ENCODE measurements at regions not wholly inside any gene's neighbourhood (a gene's known extent, or its start where the extent isn't known, plus 50 kb on each side); places are given as distances from the start of the nearest gene placed in this dataset.
"Not testable (repeated sequence)": the region's sequence is repeated elsewhere in the genome, so short reads cannot be mapped to it uniquely, and the experiment has no call there.

DNA sequence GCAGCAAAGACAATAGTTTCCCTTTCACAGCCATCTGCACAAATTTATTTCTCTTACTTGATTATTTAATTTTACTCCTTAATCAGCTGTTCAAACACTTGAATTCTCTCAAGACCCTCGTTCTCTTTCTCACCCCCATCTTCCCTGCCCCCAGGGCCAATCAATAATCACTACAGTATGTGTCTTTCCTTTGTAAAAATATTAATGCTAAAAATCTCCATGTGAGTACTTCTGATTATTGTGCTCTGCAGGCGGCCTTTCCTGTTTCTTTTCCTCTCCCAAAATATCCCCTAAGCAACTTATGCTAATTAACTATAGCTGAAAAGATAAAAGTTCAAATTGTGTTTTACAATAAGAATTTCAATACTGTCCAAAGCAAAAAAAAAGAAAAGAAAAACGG, 617.0 kb upstream of the CBLB start:
- TF ChIP-seq, protein P1, sequence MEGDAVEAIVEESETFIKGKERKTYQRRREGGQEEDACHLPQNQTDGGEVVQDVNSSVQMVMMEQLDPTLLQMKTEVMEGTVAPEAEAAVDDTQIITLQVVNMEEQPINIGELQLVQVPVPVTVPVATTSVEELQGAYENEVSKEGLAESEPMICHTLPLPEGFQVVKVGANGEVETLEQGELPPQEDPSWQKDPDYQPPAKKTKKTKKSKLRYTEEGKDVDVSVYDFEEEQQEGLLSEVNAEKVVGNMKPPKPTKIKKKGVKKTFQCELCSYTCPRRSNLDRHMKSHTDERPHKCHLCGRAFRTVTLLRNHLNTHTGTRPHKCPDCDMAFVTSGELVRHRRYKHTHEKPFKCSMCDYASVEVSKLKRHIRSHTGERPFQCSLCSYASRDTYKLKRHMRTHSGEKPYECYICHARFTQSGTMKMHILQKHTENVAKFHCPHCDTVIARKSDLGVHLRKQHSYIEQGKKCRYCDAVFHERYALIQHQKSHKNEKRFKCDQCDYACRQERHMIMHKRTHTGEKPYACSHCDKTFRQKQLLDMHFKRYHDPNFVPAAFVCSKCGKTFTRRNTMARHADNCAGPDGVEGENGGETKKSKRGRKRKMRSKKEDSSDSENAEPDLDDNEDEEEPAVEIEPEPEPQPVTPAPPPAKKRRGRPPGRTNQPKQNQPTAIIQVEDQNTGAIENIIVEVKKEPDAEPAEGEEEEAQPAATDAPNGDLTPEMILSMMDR (IDR thresholded peaks at IDR 0.05; ENCODE audit: insufficient read depth, low read length, missing control alignments), result no peak
- no peak for DNase-seq (ENCODE audit: low read depth, low spot score)
- ChIA-PET CTCF (no interaction called here), POLR2A (no interaction called here)
- no peak overlapping the region for H3K4me3 ChIP-seq (ENCODE audit: low read depth, low read length)

DNA sequence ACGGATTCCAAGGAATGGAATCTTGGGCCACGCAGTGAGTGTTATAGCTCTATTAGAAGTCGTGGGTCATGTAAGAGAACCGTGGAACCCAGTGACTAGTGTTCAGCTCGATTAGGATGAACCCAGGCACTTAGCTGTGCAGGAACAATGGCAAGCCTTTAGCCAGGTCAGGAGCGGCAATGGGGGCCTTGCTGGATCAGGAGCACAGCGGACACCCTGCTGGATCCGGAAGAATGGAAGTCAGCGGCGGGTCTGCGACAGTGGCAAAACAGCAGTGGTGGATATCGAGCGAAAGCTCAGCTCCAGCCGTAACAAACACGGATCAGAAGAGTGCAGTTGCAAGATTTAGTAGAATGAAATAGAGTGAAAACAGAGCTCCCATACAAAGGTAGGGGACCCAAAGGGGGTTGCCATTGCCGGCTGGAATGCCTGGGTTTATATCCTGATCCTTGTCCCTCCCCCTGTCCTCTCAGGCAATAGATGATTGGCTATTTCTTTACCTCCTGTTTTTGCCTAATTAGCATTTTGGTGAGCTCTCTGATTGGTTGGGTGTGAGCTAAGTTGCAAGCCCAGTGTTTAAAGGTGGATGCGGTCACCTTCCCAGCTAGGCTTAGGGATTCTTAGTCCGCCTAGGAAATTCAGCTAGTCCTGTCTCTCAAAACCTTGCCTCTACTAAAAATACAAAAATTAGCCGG, 618.3 kb upstream of the CBLB start:
- H3K4me3 ChIP-seq (ENCODE audit: low read depth, low read length); POLR2A ChIA-PET; DNase-seq (ENCODE audit: low read depth, low spot score); CTCF ChIA-PET: not testable (repeated sequence)

DNA sequence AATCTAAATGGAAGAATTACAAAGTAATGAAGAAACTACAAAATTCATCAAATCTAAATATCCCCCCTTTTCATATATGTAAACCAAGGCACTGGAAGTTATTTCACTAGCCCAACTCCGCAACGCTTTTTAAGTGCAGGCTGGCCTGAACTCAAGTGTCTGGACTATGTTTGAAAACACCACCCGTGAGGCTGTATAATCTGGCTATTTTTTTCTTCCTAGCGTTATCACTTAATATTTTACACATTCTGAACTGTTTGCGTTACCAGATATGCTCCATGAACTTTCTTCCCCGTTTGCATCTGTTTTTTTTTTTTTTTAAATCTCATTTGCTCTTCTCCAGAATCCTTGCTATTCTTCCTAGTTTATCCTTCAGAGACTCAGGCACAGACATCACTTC, 619.5 kb upstream of the CBLB start:
- H3K4me3 ChIP-seq (ENCODE audit: low read depth, low read length), result no peak overlapping the region
- POLR2A ChIA-PET, result no interaction called here
- TF ChIP-seq, protein P1 (IDR thresholded peaks at IDR 0.05; ENCODE audit: insufficient read depth, low read length, missing control alignments), result no peak
- CTCF ChIA-PET, result no interaction called here
- no peak for DNase-seq (ENCODE audit: low read depth, low spot score)

DNA sequence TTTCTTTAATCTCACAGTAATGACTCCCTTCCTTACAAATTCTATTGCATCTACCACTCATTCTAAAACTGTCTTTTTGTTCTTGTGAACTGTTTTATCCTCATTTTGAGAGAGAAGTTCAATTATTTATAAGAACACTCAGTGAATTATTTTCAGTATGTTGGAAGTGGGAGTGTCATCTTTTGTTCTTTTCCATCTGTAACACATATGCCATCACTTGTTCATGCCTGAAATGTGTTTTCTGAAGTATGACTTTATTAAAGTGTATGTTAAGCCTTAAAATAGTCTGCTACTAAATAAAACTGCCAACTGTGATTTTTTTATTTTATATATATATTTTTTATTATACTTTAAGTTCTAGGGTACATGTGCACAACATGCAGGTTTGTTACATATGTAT, 623.0 kb upstream of the CBLB start:
- H3K4me3 ChIP-seq (ENCODE audit: low read depth, low read length), result no peak overlapping the region
- DNase-seq (ENCODE audit: low read depth, low spot score), result no peak
- CTCF ChIA-PET, result no interaction called here
- TF ChIP-seq, protein P1 (IDR thresholded peaks at IDR 0.05; ENCODE audit: insufficient read depth, low read length, missing control alignments), result no peak
- POLR2A ChIA-PET, result no interaction called here

DNA sequence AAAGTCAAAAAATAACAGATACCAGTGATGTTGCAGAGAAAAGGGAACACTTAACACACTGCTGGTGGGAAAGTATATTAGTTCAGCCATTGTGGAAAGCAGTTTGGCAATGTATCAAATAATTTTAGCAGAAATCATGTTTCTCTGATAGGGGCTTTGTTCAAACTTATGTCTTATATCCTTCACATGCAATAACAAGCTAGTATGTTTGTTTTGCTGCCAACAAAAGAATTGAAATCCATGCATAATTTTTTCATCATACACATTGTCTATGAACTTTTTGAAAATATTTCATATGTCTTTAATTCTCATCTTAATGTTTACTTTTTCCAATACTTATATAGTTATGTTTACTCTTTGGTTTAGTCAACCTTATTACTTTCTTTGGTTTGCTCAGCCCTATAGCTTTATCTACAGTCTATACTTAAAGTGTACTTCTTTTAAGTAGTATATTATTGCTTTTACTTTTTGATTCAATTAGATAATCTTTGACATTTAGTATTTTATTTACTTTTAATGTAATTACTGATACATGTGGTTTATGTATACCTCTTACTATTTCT, 639.6 kb upstream of the CBLB start:
- POLR2A ChIA-PET, result no interaction called here
- TF ChIP-seq, protein P1 (IDR thresholded peaks at IDR 0.05; ENCODE audit: insufficient read depth, low read length, missing control alignments), result no peak
- no peak for DNase-seq (ENCODE audit: low read depth, low spot score)
- no peak overlapping the region for H3K4me3 ChIP-seq (ENCODE audit: low read depth, low read length)
- CTCF ChIA-PET, result no interaction called here

DNA sequence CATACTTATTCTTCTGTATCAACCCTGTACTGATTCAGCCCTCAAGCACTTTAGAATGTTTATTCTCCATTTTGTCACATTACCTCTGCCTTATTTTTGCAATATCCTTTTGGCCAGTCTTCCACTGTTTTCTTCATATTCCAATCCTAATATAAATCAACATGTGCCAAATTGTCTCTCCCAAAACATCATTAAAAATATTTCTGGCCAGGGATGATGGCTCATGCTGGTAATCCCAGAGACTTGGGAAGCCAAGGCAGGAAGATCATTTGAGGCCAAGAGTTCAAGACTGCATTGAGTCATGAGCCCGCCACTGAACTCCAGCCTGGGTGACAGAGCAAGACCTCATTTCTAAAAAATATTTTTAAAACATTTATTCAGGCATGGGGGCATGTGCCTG, 641.4 kb upstream of the CBLB start:
- ChIA-PET CTCF (no interaction called here), POLR2A (no interaction called here)
- TF ChIP-seq, protein P1 (IDR thresholded peaks at IDR 0.05; ENCODE audit: insufficient read depth, low read length, missing control alignments), result no peak
- DNase-seq (ENCODE audit: low read depth, low spot score), result no peak
- H3K4me3 ChIP-seq (ENCODE audit: low read depth, low read length), result no peak overlapping the region

DNA sequence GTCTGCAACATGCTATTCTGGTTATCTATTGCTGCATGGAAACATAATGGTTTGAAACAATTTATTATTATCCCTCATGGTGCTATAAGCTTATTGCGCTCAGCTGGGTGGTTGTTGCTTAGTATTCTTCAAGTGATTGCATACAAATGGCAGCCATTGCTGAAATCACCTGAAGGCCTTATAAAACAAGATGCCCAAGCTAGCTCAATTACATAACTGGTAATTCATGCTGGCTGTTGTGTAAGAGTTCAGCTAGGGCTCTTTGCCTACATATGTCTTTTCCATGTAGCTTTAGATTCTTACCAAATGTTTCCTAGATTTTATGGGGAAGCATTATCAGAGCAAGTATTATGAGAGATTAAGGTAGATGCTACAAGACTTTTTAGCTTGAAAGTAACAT, 644.0 kb upstream of the CBLB start:
- POLR2A ChIA-PET, result no interaction called here
- TF ChIP-seq, protein P1 (IDR thresholded peaks at IDR 0.05; ENCODE audit: insufficient read depth, low read length, missing control alignments), result no peak
- CTCF ChIA-PET, result no interaction called here
- H3K4me3 ChIP-seq (ENCODE audit: low read depth, low read length), result no peak overlapping the region
- no peak for DNase-seq (ENCODE audit: low read depth, low spot score)

Data from AG04449 (cell line).